ENCODE measurements at regions not wholly inside any gene's neighbourhood (a gene's known extent, or its start where the extent isn't known, plus 50 kb on each side); places are given as distances from the start of the nearest gene placed in this dataset.

- DNase-seq, result no peak
Observed at GRCh38 chr6:40937491-40937890, 101.5 kb downstream of the UNC5CL start.

- no peak for DNase-seq
Observed at GRCh38 chr6:40936818-40937251, 102.2 kb downstream of the UNC5CL start.

GRCh38 chr6:40933864-40934263, 105.2 kb downstream of the UNC5CL start:
- no peak for DNase-seq

GRCh38 chr6:40932953-40933352, 106.1 kb downstream of the UNC5CL start:
- DNase-seq, result no peak

- no peak for DNase-seq
Observed at GRCh38 chr6:40932366-40932765, 106.7 kb downstream of the UNC5CL start.

- DNase-seq, result no peak
Observed at GRCh38 chr6:40931931-40932330, 107.1 kb downstream of the UNC5CL start.

GRCh38 chr6:40930555-40930954, 108.5 kb downstream of the UNC5CL start:
- DNase-seq, result no peak

- DNase-seq, result no peak
Observed at GRCh38 chr6:40930045-40930444, 109.0 kb downstream of the UNC5CL start.

GRCh38 chr6:40929176-40929575, 109.8 kb downstream of the UNC5CL start:
- DNase-seq, result no peak

GRCh38 chr6:40928763-40929162, 110.3 kb downstream of the UNC5CL start:
- DNase-seq, result no peak

- no peak for DNase-seq
Observed at GRCh38 chr6:40928307-40928706, 110.7 kb downstream of the UNC5CL start.

- no peak for DNase-seq
Observed at GRCh38 chr6:40925341-40925740, 113.7 kb downstream of the UNC5CL start.

- no peak for DNase-seq
Observed at GRCh38 chr6:40924839-40925238, 114.2 kb downstream of the UNC5CL start.

- no peak for DNase-seq
Observed at GRCh38 chr6:40923880-40924279, 115.1 kb downstream of the UNC5CL start.

GRCh38 chr6:40923326-40923725, 115.7 kb downstream of the UNC5CL start:
- DNase-seq, result no peak

- DNase-seq, result no peak
Observed at GRCh38 chr6:40922281-40922680, 116.7 kb downstream of the UNC5CL start.

GRCh38 chr6:40918040-40918651, 120.9 kb downstream of the UNC5CL start:
- no peak for DNase-seq

GRCh38 chr6:40917603-40918002, 121.4 kb downstream of the UNC5CL start:
- DNase-seq, result no peak

- DNase-seq, result no peak
Observed at GRCh38 chr6:40916845-40917244, 122.2 kb downstream of the UNC5CL start.

GRCh38 chr6:40915165-40915564, 123.9 kb downstream of the UNC5CL start:
- DNase-seq, result no peak

- DNase-seq, result no peak
Observed at GRCh38 chr6:40914005-40914404, 125.0 kb downstream of the UNC5CL start.

GRCh38 chr6:40912158-40912946, 126.7 kb downstream of the UNC5CL start:
- DNase-seq, result peak; percentile 89

GRCh38 chr6:40910260-40910893, 128.6 kb downstream of the UNC5CL start:
- DNase-seq, result no peak

- DNase-seq, result no peak
Observed at GRCh38 chr6:40909811-40910210, 129.2 kb downstream of the UNC5CL start.

All from NCI-H2171 (cell line).